ENCODE measurements at regions not wholly inside any gene's neighbourhood (a gene's known extent, or its start where the extent isn't known, plus 50 kb on each side); places are given as distances from the start of the nearest gene placed in this dataset.

- no peak for TF ChIP-seq CTCF (IDR thresholded peaks at IDR 0.05; ENCODE audit: control insufficient read depth, extremely low read depth, insufficient read depth)
- H3K4me3 ChIP-seq (ENCODE audit: low read depth, low read length), result no peak overlapping the region
- no peak for DNase-seq (ENCODE audit: low read depth)
Observed at GRCh38 chr5:97544240-97544639, 361.2 kb upstream of the RIOK2 start.

- no peak overlapping the region for H3K4me3 ChIP-seq (ENCODE audit: low read depth, low read length)
- no peak for DNase-seq (ENCODE audit: low read depth)
- TF ChIP-seq CTCF (IDR thresholded peaks at IDR 0.05; ENCODE audit: control insufficient read depth, extremely low read depth, insufficient read depth), result no peak
Observed at GRCh38 chr5:97544678-97545077, 361.6 kb upstream of the RIOK2 start.

GRCh38 chr5:97545446-97545845 lies 362.4 kb upstream of the RIOK2 start:
- no peak for TF ChIP-seq CTCF (IDR thresholded peaks at IDR 0.05; ENCODE audit: control insufficient read depth, extremely low read depth, insufficient read depth)
- DNase-seq (ENCODE audit: low read depth), result no peak
- no peak overlapping the region for H3K4me3 ChIP-seq (ENCODE audit: low read depth, low read length)

- TF ChIP-seq CTCF (IDR thresholded peaks at IDR 0.05; ENCODE audit: control insufficient read depth, extremely low read depth, insufficient read depth), result no peak
- no peak overlapping the region for H3K4me3 ChIP-seq (ENCODE audit: low read depth, low read length)
- DNase-seq (ENCODE audit: low read depth), result no peak
Observed at GRCh38 chr5:97545886-97546535, 363.0 kb upstream of the RIOK2 start.

GRCh38 chr5:97547430-97547829 lies 364.4 kb upstream of the RIOK2 start:
- DNase-seq (ENCODE audit: low read depth), result no peak
- TF ChIP-seq CTCF (IDR thresholded peaks at IDR 0.05; ENCODE audit: control insufficient read depth, extremely low read depth, insufficient read depth), result no peak
- H3K4me3 ChIP-seq (ENCODE audit: low read depth, low read length), result no peak overlapping the region

GRCh38 chr5:97547999-97548738 lies 365.1 kb upstream of the RIOK2 start:
- no peak overlapping the region for H3K4me3 ChIP-seq (ENCODE audit: low read depth, low read length)
- TF ChIP-seq CTCF (IDR thresholded peaks at IDR 0.05; ENCODE audit: control insufficient read depth, extremely low read depth, insufficient read depth), result no peak
- DNase-seq (ENCODE audit: low read depth), result no peak

- no peak for TF ChIP-seq CTCF (IDR thresholded peaks at IDR 0.05; ENCODE audit: control insufficient read depth, extremely low read depth, insufficient read depth)
- H3K4me3 ChIP-seq (ENCODE audit: low read depth, low read length), result no peak overlapping the region
- DNase-seq (ENCODE audit: low read depth), result no peak
Observed at GRCh38 chr5:97548739-97549080, 365.7 kb upstream of the RIOK2 start.

Measured in LNCaP clone FGC (cell line).